ENCODE measurements at regions not wholly inside any gene's neighbourhood (a gene's known extent, or its start where the extent isn't known, plus 50 kb on each side); places are given as distances from the start of the nearest gene placed in this dataset.
A peak's percentile ranks its signal among the peaks of the same experiment; 100 is the strongest.
"Not testable (repeated sequence)": the region's sequence is repeated elsewhere in the genome, so short reads cannot be mapped to it uniquely, and the experiment has no call there.

DNA sequence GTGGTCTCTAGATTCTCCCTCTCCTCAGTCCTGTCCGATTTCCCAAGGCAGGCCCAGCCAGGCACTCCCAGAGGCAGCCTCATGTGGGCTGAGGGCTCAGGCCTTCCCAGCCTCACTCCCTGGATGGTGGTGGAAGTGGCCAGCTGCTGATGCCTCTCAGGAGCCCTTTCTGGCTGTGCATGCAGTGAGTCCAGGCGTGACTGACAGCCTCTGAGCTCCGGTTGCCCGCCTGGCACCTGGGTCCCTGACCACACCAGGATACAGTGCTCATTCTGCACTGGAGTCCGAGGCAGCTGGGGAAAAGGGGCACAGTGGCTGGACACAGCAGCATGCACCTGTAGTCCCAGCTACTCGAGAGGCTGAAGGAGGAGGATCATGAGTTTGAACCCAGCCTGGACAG is 132.6 kb downstream of the CUL2 start:
- DNase-seq (no peak), ATAC-seq (no peak)
- intact Hi-C loops (cut with DNase I, micrococcal nuclease): no loop called here

DNA sequence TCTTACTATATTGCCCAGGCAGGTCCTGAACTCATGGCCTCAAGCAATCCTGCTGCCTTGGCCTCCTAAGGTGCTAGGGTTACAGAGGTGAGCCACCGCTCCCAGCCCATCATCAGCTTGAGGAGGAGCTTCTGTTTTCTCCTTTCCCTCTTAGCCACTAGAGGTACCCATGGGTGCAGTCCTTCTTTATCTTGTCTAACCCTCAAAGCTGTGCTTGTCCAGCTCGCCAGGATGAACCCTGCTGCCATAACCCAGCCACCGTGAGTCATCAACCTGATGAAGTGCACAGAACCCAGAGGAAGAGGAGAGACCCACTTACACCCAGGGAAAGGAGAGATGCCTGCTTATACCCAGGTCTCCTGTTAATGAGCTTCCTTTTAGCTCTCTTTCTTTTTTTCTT is 133.4 kb downstream of the CUL2 start:
- DNase-seq (no peak), ATAC-seq (no peak)
- intact Hi-C loops (cut with DNase I, micrococcal nuclease): no loop called here

DNA sequence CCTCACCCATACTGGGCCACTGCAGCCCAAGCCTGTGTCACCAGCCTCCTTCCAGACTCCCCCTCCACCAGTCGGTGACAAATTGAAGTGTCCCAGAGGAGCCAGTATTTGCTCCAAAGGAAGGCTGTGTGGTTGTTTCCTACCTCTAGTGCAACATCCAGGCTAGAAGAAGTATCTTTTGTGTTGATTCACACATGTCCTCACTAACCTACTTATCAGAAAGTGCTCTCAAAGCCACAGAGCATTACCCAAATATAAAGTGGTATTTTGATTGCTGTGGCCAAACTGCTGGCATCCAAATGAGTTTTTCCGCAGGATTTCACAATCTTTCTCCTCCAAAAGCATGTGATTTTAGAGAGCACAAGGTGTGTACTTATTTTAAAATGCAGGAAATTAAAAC is 134.8 kb downstream of the CUL2 start:
- no peak for DNase-seq
- no peak for ATAC-seq
- intact Hi-C loops (cut with DNase I, micrococcal nuclease): no loop called here

DNA sequence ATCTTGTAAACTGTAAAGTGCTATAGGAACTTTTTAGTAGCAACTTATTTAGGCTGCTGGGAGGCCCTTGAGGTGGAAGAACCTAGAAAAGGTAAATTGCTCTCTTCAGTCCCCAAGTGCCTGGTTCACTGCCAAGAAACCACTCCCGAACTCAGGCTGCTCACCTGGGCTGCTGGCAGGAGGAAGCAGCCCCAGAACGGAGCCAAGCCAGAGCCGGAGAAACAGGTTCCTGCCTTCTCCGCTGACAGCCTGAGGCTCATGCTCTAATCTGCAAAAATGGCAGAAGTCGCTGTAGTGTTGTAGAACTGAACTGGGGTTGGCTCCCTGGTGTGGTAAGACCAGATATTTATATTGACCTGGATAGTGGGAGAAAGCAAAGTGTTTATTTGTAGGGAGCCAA is 136.0 kb downstream of the CUL2 start:
- DNase-seq (peak; percentile 86 to 87), ATAC-seq (peak; percentile 98)
- intact Hi-C loops (cut with DNase I, micrococcal nuclease): no loop called here

DNA sequence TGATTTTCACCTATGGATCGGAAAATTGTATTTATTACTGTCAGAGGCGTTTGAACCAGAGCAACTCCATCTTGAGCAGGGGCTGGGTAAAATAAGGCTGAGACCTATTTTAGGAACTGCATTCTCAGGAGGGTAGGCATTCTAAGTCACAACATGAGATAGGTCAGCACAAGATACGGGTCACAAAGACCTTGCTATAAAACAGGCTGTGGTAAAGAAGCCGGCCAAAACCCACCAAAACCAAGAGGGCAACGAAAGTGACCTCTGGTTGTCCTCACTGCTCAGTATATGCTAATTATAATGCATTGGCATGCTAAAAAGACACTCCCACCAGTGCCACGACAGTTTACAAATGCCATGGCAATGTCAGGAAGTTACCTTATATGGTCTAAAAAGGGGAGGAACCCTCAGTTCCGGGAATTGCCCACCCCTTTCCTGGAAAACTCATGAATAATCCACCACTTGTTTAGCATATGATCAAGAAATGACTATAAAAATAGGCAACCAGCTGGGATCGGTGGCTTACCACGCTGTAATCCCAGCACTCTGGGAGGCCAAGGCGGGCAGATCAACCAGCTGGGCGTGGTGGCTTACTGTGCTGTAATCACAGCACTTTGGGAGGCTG is 136.3 kb upstream of the PARD3 start:
- intact Hi-C loops (cut with DNase I, micrococcal nuclease); ATAC-seq: not testable (repeated sequence)
- peak in 1 of 2 donors; percentile 27 for DNase-seq

DNA sequence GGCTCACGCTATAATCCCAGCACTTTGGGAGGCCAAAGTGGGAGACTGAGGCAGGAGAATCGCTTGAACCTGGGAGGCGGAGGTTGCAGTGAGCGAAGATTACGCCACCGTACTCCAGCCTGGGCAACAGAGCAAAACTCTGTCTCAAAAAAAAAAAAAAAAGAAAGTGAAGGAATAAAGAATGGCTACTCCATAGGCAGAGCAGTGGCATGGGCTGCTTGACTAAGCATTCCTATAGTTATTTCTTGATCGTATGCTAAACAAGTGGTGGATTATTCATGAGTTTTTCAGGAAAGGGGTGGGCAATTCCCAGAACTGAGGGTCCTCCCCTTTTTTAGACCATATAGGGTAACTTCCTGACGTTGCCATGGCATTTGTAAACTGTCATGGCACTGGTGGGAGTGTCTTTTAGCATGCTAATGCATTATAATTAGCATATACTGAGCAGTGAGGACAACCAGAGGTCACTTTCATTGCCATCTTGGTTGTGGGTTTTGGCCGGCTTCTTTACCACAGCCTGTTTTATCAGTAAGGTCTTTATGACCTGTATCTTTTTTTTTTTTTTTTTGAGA is 130.9 kb upstream of the PARD3 start:
- DNase-seq; ATAC-seq; intact Hi-C loops (cut with DNase I, micrococcal nuclease): not testable (repeated sequence)

DNA sequence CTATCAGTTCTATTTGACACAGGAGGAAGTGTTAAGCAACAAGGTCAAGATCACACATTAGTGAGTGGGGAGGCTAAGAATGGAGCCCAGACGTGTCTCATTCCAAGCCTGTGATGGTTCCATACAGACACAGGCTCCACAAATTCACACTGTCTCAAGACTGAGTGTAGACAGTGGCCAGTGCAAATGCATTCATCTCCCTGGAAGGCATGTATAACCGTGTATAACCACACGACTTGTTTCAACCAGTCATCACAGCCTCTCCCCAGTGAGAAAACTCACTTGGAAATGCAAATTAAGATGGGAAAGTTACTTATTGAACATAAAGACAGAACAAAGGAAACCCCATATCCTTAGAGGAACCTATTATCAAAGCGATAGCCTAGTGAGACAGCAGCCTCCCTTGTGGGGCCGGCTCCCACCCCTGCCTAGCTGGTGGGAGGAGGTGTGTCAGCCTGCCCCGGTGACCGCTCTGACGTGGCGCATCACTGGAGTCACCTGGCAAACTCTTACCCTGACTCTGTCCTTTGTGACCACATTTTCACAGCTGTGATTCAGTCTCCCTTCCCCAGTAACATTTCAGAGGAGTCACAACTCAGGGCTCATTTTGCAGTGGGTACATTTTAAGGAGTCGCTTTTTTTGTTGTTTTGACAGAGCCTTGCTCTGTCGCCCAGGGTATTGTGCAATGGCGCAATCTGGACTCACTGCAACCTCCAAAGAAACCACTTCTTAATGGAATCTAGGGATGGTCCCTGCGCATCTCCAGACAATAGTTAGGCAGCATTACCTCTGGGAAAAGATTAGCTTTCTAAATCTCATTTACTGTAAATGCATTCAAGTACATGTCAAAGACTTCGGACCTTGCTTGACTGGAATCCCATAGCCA is 126.6 kb upstream of the PARD3 start:
- intact Hi-C loops (cut with DNase I, micrococcal nuclease): no loop called here
- DNase-seq (no peak), ATAC-seq (no peak)

DNA sequence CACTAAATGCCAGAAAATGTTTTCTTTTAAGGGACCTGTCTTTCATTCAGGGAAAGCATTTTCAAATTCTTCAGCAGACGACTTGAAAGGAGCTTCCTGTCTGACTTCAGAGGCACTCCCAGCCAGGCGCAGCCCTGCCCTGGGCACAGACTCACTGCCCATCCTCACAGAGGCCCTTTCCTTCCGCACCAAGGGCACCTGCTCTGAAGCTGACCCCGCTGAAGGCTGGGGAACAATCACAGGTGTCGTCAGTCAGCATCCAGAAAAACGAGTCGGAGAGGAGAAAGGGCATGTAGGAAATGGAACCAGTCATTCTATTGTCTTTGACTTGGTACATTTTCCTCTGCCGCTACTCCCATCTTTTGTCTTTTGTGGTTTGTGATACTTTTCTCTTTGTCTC is 125.3 kb upstream of the PARD3 start:
- ATAC-seq (no peak), DNase-seq (no peak)
- intact Hi-C loops (cut with DNase I, micrococcal nuclease): no loop called here

DNA sequence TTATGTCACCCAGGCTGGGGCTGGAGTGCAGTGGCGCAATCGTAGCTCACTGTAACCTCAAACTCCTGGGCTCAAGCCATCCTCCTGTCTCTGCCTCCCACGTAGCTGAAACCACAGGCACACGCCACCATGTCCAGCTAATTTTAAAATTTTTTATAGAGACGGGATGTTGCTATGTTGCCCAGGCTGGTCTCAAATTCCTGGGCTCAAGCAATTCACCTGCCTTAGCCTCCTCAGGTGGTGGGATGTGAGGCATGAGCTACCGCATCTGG is 123.2 kb upstream of the PARD3 start:
- DNase-seq (no peak), ATAC-seq (no peak)
- intact Hi-C loops (cut with DNase I, micrococcal nuclease): no loop called here

DNA sequence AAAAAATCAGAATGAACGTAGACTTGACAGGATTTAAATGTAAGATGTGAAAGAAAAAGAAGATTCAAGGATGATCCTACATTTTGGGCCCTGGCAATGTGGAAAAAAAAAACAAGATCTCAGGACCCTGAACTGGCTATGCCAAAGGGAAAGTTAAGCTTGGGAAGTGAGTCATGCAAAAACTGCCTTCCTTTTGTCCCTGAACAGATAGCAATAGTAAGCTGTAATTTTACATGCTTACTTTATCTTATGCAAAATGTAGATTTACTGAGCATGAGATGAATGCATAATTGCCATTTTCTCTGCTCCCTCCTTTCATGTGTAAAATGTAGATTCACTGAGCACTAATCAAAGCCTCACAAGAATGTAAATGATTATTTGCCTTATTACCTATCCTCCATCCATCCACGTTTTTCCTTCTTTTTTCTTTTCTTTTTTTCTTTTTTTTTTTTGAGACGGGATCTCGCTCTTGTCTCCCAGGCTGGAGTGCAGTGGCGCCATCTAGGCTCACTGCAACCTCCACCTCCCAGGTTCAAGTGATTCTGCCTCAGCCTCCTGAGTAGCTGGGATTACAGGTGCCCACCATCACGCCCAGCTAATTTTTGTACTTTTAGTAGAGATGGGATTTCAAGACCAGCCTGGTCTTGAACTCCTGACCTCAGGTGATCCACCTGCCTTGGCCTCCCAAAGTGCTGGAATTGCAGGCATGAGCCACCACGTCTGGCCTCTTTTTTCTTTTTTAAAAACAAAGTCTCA is 122.7 kb upstream of the PARD3 start:
- peak in 1 of 2 donors; percentile 15 for DNase-seq
- intact Hi-C loops (cut with DNase I, micrococcal nuclease): not testable (repeated sequence)

DNA sequence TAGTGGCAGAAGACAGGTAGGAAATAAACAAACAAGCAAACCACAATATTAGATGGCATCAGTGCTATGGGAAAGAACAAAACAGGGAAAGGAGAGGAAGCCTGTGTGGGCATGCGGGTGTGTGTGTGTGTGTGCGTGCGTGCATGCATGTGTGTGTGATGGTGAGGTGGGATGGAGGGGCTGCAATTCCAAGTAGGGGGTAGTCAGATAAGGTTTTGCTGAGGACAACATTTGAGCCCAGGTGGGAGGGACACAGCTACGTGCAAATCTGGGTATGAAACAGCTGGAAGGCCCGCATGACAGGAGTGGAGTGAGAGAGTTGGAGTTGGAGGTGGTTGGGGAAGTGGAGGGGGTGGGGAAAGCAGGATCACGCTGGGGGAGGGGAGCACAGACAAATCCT is 121.0 kb upstream of the PARD3 start:
- no peak for DNase-seq
- ATAC-seq: no peak
- intact Hi-C loops (cut with DNase I, micrococcal nuclease): no loop called here

More for the DNA sequence above, 122.7 kb upstream of the PARD3 start:
- ATAC-seq: not testable (repeated sequence)

DNA sequence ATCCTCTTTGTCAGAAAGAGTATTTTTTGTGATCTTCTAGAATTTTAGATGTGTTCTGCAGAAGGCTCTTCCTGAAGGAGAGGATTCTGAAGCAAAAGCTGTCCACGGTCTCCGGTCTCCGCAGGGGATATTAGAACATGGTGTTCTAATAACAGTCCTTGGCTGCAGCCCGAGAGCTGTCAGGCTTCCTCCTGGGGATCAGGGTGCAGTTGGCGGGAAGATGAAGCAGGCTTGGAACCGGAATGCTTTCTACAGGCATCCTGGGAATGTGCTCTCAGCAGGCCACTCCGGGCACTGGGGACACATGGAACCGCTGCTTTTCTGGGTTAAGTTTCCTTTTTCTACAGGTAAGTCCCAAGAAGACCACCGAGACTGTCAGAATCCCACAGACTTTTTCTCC is 118.6 kb upstream of the PARD3 start:
- intact Hi-C loops (cut with DNase I, micrococcal nuclease): no loop called here
- ATAC-seq: no peak
- peak in 1 of 2 donors; percentile 43 for DNase-seq

DNA sequence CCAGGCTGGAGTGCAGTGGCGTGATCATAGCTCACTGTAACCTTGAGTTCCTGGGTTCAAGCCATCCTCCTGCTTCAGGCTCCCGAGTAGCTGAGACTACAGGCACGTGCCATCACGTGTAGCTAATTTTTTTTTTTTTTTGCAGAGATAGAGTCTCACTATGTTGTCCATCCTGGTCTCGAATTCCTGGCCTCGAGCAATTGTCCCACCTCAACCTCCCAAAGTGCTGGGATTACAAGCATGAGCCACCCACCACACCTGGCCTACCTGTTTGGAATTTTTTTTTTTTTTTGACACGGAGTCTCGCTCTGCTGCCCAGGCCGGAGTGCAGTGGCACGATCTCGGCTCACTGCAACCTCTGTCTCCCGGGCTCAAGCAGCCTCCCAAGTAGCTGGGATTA is 117.1 kb upstream of the PARD3 start:
- no peak for DNase-seq
- ATAC-seq: no peak
- intact Hi-C loops (cut with DNase I, micrococcal nuclease): no loop called here

DNA sequence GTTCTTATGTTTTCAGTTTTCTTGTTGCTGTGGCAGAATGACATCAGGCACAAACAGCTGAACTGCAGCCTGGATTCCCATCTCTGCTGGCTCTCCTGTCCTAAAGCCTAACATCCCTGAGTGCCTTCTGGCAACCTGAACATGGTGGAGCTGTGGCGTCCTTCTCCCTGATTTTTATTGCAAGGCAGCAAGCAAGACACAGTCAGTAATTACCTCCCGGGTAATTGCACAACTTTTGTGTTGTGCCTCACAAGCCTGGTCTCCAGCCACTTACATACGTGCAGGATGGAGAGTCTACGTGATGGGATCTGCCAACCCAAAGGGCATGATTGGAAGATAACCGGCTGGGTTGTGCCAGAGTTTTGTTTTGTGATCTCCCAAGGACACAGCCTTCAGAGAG is 116.1 kb upstream of the PARD3 start:
- ATAC-seq: no peak
- no peak for DNase-seq
- intact Hi-C loops (cut with DNase I, micrococcal nuclease): no loop called here

DNA sequence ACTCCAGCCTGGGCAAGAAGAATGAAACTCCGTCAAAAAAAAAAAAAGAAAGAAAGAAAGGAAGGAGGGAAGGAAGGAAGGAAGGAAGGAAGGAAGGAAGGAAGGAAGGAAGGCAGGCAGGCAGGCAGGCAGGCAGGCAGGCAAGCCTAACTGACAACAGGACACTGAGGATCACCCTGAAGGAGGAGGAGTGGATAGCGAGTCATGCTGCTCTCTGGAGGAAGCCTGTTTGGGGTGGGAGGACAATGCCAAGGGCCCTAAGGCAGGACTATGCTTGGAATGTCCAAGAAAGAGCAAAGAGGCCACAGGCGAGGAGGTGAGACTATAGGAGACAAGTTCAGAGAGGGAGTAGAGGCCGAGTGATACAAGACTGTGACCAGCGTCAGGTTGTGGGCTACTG is 107.0 kb upstream of the PARD3 start:
- ATAC-seq (no peak), DNase-seq (no peak)
- intact Hi-C loops (cut with DNase I, micrococcal nuclease): no loop called here

DNA sequence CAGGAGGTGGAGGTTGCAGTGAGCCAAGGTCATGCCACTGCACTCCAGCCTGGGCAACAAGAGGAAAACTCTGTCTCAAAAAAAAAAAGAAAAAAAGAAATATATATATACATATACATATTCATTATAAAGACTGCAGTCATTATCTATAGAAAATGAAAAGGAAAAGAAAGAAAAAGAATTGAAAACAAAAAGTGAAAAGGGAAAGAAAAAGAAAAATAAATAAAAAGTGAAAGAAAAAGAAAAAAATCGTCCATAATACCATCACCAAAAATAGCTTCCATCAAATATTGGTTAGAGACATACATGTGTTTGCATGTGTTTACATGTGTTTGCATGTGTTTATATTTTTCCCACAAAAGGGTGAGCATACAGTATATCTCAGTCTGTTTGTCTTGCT is 105.5 kb upstream of the PARD3 start:
- no peak for DNase-seq
- ATAC-seq: no peak
- intact Hi-C loops (cut with DNase I, micrococcal nuclease): no loop called here

DNA sequence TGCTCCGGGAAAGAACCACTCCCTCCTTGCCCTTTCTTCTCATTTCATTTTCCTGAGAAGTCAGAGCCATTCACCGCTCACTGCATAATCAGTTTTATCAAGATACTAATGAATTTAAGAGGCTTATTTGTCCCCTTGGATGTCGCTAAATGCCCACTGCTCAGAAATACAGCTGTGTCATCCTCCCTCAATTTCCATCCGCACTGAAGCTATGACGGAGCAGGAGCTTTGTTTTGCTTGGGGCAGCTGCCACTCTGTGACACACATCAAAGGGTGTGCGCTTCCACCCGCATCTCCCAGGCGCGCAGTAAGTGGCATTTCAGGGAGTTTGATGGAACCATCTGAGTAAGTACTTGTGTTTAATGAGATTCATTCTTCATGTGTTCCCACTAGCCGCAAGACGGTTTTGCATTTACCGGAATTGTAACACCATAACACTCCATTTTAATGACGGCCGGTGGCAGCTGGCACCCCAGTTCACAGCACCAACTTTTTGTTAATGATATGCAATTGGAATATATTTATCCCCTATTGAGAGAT is 103.8 kb upstream of the PARD3 start:
- no peak for ATAC-seq

DNA sequence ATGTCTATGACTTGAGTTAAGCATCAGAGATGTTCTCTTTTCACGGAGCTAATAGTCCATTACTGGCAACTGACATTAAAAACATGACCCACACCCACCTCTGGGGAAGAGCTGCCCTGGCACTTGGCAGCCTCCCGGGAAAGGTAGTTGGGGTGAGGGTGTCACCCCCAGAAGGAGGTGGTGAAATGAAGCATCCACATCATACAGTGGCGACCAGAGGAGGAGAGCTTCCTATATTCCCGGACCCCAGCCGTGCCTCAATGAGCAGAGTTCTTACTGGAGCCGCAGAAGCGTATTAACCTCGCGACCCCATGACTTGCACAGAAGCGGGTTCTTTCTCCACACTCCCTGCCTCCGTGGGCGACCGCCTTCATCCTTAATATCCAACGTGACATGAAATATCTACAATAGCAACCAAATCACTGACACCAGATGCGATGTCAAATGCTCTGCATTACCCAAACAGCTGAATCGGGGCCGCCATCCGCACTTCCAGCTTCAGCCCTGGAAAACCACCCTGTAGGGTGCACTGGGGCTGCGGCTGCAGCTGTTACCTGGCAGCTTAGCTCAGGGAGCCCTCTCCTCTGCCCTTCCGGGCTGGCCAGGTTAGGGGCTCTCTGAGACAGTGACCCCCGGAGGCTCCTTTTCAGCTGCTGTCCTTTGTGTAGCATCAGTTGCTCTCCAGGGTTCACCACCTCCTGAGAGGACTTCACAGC is 103.1 kb upstream of the PARD3 start:
- DNase-seq: no peak
- intact Hi-C loops (cut with DNase I, micrococcal nuclease): no loop called here
- ATAC-seq: no peak

More for the DNA sequence above, 103.8 kb upstream of the PARD3 start:
- DNase-seq: no peak
- intact Hi-C loops (cut with DNase I, micrococcal nuclease): no loop called here

DNA sequence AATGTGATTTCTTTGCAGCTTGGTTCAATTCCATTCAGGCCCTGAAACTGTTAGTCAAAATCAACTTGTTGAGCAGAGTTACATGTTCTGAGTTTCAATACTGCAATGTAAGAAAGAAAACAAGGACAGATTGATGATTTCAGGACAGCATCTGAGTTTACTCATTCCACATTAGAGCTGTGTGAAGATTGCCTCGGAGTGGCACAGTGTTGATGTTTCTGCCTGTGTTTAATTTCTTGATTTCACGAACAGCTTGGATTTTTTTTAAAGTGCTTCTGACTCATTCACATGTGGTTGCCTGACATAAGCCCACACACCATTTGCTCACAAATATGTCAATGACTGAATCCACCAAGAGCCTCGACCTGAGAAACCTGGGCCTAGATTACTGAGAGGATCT is 101.2 kb upstream of the PARD3 start:
- ATAC-seq (no peak), DNase-seq (no peak)
- intact Hi-C loops (cut with DNase I, micrococcal nuclease): no loop called here
